ENCODE measurements at regions not wholly inside any gene's neighbourhood (a gene's known extent, or its start where the extent isn't known, plus 50 kb on each side); places are given as distances from the start of the nearest gene placed in this dataset.

DNA sequence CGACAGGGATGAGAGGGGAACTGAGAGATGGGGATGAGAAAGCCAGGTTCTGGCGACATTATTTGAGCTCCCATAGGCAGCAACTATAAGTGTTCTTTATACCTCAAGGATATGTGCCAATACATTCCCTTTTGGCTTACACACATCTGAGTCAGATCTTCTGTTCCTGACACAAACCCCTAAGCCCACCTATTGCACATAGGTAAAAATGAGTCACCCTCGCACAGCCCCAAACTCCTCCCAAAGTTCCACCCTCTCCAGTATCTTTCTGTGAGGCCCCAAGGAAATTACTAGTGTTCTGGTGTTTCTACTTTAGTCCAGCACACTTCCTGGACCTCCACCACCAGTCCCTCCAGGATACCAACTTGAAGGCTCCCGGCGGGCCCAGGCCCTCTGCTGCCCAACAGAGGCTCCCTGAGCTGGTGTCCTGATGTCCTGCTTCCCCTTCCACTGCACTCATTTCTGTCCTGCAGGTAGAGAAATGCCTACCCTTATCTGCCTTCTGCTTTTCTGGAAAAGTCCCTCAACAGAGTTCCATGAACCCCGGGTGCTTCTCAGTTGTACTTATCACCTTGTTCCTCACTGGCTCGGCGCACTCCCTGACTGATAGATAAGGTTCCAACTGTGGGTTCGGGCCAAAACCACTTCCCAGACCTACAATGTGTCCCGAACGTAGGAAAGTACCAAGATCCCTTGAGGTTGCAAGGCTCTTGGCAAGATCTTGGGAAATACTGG lies 125.5 kb downstream of the EN1 start:
- H3K36me3 Mint-ChIP-seq, result no peaks in the 10 kb centered on the region
- no peaks in the 10 kb centered on the region for H3K4me1 Mint-ChIP-seq
- H3K27me3 Mint-ChIP-seq, result peaks cover 5% of the 10 kb centered on the region
- H3K4me3 Mint-ChIP-seq, result no peak overlapping the region
- H3K9me3 Mint-ChIP-seq, result peaks cover under 1% of the 10 kb centered on the region
- no peak overlapping the region for H3K27ac Mint-ChIP-seq

DNA sequence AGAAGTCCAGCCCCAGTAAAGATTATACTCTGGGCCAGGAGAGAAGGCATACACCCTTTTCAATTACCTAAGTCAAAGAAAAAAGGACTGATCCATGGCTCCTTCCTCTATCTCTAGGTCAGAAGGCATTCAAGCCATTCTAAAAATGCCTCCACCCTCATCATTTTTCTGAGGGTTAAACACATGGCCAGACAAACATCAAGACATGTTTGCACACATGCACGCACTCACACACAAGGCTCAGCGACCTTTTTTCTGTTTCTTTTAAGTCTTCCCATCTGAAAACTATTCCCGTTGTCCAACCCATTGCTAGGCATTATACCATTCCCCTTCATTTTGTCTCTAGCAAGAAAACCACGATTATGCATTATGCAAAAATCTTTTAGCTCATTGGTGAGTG lies 126.6 kb downstream of the EN1 start:
- H3K27ac Mint-ChIP-seq, result no peak overlapping the region
- no peaks in the 10 kb centered on the region for H3K36me3 Mint-ChIP-seq
- H3K9me3 Mint-ChIP-seq, result no peaks in the 10 kb centered on the region
- H3K4me3 Mint-ChIP-seq, result no peak overlapping the region
- H3K4me1 Mint-ChIP-seq, result no peaks in the 10 kb centered on the region
- peaks cover 5% of the 10 kb centered on the region for H3K27me3 Mint-ChIP-seq

DNA sequence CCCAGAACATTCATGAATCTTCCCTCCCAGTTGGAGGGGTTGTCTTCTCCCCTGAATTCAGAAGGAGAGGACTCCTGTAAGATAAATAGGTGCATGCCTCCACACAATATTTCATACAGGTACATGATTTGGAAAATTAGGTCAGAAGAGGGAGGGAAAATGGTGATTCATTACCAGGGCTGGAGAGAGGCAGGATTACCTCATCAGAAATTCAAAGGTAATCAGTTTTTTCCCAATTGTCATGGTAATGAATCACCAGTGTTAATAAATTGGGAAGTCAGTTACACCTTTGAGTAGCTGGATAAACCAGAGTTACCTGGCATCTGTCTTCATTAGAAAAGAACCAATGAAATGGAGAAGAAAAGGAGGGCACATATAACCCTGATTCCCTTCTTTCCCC lies 128.5 kb downstream of the EN1 start:
- Mint-ChIP-seq H3K4me1 (no peaks in the 10 kb centered on the region), H3K36me3 (no peaks in the 10 kb centered on the region), H3K4me3 (no peak overlapping the region), H3K27ac (no peak overlapping the region), H3K9me3 (no peaks in the 10 kb centered on the region), H3K27me3 (peaks cover 3% of the 10 kb centered on the region)

DNA sequence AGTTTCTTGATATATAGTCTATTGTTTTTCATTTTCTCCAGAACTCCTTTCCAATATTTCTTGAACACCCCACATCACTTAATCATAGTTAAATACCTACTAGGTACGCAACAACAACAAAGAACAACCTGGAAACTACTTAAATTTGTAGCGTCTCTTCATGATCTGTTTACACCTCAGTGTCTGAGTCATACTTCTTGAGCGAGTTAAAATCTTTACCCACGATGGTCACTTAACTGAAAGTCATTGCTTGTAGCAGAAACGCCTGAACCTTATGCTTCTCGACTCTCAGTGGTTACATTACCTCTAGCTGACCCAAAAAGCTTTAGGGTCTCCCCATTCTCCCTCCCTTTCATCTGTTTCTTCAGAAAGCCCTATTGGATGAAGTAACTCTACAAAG lies 131.3 kb downstream of the EN1 start:
- no peak overlapping the region for H3K27ac Mint-ChIP-seq
- H3K36me3 Mint-ChIP-seq, result no peaks in the 10 kb centered on the region
- H3K4me1 Mint-ChIP-seq, result no peaks in the 10 kb centered on the region
- H3K27me3 Mint-ChIP-seq, result peaks cover 5% of the 10 kb centered on the region
- no peak overlapping the region for H3K4me3 Mint-ChIP-seq
- H3K9me3 Mint-ChIP-seq, result no peaks in the 10 kb centered on the region

DNA sequence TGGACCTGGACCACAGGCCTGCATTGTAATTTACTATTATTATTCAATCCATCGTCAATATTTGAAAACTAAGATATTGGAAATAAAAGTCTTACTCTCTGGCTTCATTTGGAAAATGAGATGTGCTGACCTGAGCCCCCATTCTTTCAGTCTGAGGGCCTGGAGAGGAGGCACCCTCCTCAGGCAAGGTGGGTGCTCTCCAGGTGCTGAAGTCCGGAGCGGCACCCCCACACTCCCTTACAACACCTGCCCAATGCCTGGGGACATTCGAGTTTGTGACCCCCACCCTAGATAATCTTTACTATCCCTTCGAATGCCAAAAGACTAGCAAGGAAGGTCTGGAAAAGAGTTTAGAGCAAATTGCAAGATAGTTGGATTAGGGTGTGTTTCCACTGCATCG lies 133.3 kb downstream of the EN1 start:
- Mint-ChIP-seq H3K27ac (no peak overlapping the region), H3K27me3 (peaks cover 5% of the 10 kb centered on the region), H3K4me3 (no peak overlapping the region), H3K36me3 (no peaks in the 10 kb centered on the region), H3K4me1 (no peaks in the 10 kb centered on the region), H3K9me3 (no peaks in the 10 kb centered on the region)

DNA sequence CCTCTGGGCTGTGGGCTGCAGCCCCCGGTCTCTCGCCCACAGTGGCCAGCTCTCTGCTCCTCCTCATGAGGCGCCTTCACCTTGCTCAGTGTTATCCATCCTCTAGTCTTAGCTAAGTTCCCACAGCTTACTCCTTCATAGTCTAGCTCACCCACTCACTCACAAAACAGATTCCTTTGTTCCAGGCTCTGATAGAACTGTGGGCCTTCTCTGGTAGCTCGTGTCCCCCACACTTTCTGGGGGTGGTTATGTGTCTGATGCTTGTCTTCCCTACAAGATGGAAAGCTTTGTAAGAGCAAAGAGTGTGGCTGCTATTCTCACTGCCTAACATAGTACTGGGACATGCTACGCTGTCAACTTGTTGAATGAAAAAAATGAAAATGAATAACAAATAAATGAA lies 135.8 kb downstream of the EN1 start:
- H3K9me3 Mint-ChIP-seq, result no peaks in the 10 kb centered on the region
- H3K27me3 Mint-ChIP-seq, result peaks cover 3% of the 10 kb centered on the region
- no peak overlapping the region for H3K4me3 Mint-ChIP-seq
- H3K4me1 Mint-ChIP-seq, result no peaks in the 10 kb centered on the region
- H3K36me3 Mint-ChIP-seq, result no peaks in the 10 kb centered on the region
- no peak overlapping the region for H3K27ac Mint-ChIP-seq

DNA sequence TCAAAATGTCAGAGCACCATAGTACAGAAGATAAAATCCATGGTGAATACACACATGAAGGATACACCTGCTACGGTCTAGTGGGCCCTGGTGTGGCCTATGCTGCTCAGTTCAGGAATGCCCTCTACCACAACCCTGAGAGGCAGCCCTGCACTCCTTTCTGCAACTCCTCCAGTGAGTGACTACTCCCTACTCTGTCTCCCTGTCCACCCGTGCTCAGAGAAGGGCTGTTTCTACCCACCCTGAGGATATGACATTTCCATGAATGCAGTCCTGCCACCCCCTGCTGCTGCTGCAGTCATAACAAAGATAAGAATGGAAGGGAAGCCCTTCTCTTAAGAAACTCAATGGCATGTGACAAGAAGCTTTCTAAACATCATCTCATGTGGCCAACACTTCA lies 137.0 kb downstream of the EN1 start:
- Mint-ChIP-seq H3K36me3 (no peaks in the 10 kb centered on the region), H3K4me3 (no peak overlapping the region), H3K27ac (no peak overlapping the region), H3K27me3 (peaks cover 7% of the 10 kb centered on the region), H3K4me1 (no peaks in the 10 kb centered on the region), H3K9me3 (no peaks in the 10 kb centered on the region)

- Mint-ChIP-seq H3K4me1 (no peaks in the 10 kb centered on the region), H3K27me3 (peaks cover 7% of the 10 kb centered on the region), H3K9me3 (no peaks in the 10 kb centered on the region), H3K36me3 (no peaks in the 10 kb centered on the region), H3K4me3 (no peak overlapping the region), H3K27ac (no peak overlapping the region)
These were observed 137.7 kb downstream of the EN1 start for GRCh38 chr2:118709786-118710185.

GRCh38 chr2:118706844-118707243 lies 140.6 kb downstream of the EN1 start:
- Mint-ChIP-seq H3K4me3 (no peak overlapping the region), H3K27me3 (peaks cover 7% of the 10 kb centered on the region), H3K4me1 (no peaks in the 10 kb centered on the region), H3K27ac (no peak overlapping the region), H3K9me3 (no peaks in the 10 kb centered on the region), H3K36me3 (no peaks in the 10 kb centered on the region)

GRCh38 chr2:118706371-118706770 lies 141.1 kb downstream of the EN1 start:
- Mint-ChIP-seq H3K9me3 (no peaks in the 10 kb centered on the region), H3K27ac (no peak overlapping the region), H3K4me3 (no peak overlapping the region), H3K27me3 (peaks cover 4% of the 10 kb centered on the region), H3K36me3 (no peaks in the 10 kb centered on the region), H3K4me1 (no peaks in the 10 kb centered on the region)

DNA sequence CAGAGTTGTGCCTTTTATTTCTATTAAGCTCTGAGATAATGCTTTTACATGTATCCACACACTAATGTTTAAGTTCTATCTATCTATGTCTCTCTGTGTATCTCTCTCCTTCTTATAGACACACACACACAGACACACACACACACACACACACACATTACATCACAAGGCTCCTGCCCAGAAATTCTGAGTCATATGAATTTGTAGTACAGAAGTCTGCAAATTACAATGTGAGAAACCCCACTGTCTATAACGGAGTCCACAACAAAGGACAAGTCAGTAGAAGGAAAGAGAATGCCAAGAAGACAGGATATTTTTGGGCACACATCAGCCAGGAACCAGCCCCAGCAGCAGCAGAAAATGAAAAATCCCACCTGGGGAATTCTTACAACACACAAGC lies 142.4 kb downstream of the EN1 start:
- Mint-ChIP-seq H3K9me3 (no peaks in the 10 kb centered on the region), H3K27me3 (peaks cover 6% of the 10 kb centered on the region), H3K4me3 (no peak overlapping the region), H3K4me1 (no peaks in the 10 kb centered on the region), H3K36me3 (no peaks in the 10 kb centered on the region), H3K27ac (no peak overlapping the region)

DNA sequence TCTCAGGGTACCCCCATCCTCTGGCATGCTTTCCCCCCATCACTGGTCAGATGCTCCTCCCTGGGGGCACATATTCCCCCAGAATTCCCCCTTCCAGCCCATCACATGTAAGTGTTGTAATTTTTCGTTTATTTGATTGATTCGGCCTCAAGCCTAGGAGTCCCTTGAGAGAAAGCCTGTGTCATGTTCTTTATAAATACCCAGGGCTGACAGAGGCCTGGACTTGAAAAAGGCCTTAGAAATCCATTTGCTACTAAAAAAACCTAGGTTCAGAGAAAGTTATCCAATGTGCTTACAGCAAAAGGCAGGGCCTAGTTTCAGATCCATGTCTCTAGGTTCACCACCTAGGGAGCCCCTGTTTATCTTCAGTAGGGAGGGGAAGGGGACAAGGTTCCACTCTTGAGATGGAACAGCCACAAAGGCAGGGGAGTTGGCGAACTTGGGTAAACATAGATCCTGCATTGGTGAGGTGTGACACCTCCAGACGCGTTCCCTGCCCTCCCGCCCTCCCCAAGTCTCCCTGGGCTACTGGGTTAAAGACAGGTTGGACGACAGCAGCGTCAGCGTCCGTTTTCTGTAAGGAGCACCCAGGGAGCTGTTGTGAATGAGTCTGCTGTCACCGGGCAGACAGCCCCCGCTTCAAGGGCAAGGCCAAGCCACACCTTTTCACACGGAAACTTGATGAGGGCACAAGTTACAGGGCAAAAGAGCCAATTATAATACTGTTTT lies 147.8 kb downstream of the EN1 start:
- Mint-ChIP-seq H3K36me3 (no peaks in the 10 kb centered on the region), H3K4me3 (no peak overlapping the region), H3K27ac (no peak overlapping the region), H3K27me3 (peaks cover 3% of the 10 kb centered on the region), H3K4me1 (no peaks in the 10 kb centered on the region), H3K9me3 (no peaks in the 10 kb centered on the region)

- Mint-ChIP-seq H3K4me3 (no peak overlapping the region), H3K27me3 (peaks cover 4% of the 10 kb centered on the region), H3K9me3 (no peaks in the 10 kb centered on the region), H3K4me1 (no peaks in the 10 kb centered on the region), H3K36me3 (no peaks in the 10 kb centered on the region), H3K27ac (no peak overlapping the region)
These were observed 148.9 kb downstream of the EN1 start for GRCh38 chr2:118698564-118698963.

- H3K36me3 Mint-ChIP-seq, result no peaks in the 10 kb centered on the region
These were observed 149.7 kb downstream of the EN1 start for GRCh38 chr2:118697781-118698180.

DNA sequence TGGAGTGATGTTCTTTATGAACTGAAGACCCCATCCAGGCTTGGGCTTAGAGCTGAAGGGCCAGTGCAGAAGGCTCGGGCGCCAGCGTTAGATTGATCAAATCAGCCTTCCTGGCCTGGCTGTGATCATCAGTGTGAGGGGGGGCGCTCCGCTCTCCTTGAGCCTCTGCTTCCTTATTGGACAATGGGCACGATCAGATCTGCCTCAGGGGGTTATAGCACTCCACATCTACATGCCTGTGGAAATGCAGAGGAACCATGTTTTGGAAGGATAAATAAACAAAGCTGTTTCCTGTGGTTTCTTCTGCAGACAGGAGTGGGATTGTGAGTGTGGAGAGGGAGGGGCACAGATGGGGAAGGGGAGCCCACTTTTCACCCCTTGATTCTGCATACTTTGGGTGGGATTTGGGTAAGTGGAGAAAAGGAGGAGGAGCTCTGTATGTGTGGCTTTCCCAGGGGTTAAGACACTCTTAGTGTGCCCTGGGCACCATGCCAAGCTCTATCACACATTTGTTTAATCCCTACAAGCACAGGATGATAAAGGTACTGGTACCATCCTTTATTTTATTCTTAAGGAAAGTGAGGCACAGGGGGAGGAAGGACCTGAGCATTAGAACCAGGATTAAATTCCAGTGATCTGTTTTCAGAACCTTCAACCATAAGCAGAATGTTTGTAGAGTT lies 150.5 kb downstream of the EN1 start:
- no peaks in the 10 kb centered on the region for H3K4me1 Mint-ChIP-seq

More at GRCh38 chr2:118697781-118698180, 149.7 kb downstream of the EN1 start:
- peaks cover 4% of the 10 kb centered on the region for H3K27me3 Mint-ChIP-seq
- no peak overlapping the region for H3K4me3 Mint-ChIP-seq
- H3K4me1 Mint-ChIP-seq, result no peaks in the 10 kb centered on the region
- no peaks in the 10 kb centered on the region for H3K9me3 Mint-ChIP-seq
- H3K27ac Mint-ChIP-seq, result no peak overlapping the region

GRCh38 chr2:118693287-118693822 lies 154.1 kb downstream of the EN1 start:
- no peaks in the 10 kb centered on the region for H3K4me1 Mint-ChIP-seq
- H3K27me3 Mint-ChIP-seq, result peaks cover 7% of the 10 kb centered on the region
- no peak overlapping the region for H3K4me3 Mint-ChIP-seq
- H3K9me3 Mint-ChIP-seq, result no peaks in the 10 kb centered on the region
- H3K27ac Mint-ChIP-seq, result no peak overlapping the region
- no peaks in the 10 kb centered on the region for H3K36me3 Mint-ChIP-seq

More for the DNA sequence above, 150.5 kb downstream of the EN1 start:
- Mint-ChIP-seq H3K9me3 (no peaks in the 10 kb centered on the region), H3K36me3 (no peaks in the 10 kb centered on the region), H3K27me3 (peaks cover 8% of the 10 kb centered on the region), H3K4me3 (no peak overlapping the region), H3K27ac (no peak overlapping the region)

Data from activated naive CD4-positive, alpha-beta T cell treated with anti-CD3 and anti-CD28 coated beads, Interleukin-2, amount 50 U/mL, for 24 hours (primary cell).